Gastroesophageal sphincter (tissue), 4 donors: ENCODE measurements at regions not wholly inside any gene's neighbourhood (a gene's known extent, or its start where the extent isn't known, plus 50 kb on each side); places are given as distances from the start of the nearest gene placed in this dataset.

Experiments
- ATAC-seq: fragments of 150-250 bp; one replicate; pipeline ENCODE4 v1.9.1; 2016; ENCODE audit warnings: mild to moderate bottlenecking, moderate library complexity
- H3K27ac ChIP-seq, 4 donors: fragments of 200-600 bp; sonication (generic) in 3 of 4; 1 replicate in 3 of 4; 2 replicates in 1 of 4; pipeline ENCODE4 v1.5.1; 2016 to 2019
- H3K27me3 ChIP-seq: fragments of 200-600 bp; sonication (generic); one replicate; pipeline ENCODE4 v1.5.1; 2019
- H3K36me3 ChIP-seq, 2 donors: fragments of 200-600 bp; sonication (generic); one replicate each; pipeline ENCODE4 v1.5.1; 2019; ENCODE audit warnings: control low read depth in 1 of 2
- H3K4me1 ChIP-seq, 3 donors: fragments of 200-600 bp; sonication (generic); 1 replicate in 2 of 3; 2 replicates in 1 of 3; pipeline ENCODE4 v1.5.1; 2016 to 2019; ENCODE audit warnings: control low read depth in 2 of 3
- H3K4me3 ChIP-seq, 2 donors: fragments of 200-600 bp; sonication (generic); one replicate each; pipeline ENCODE4 v1.5.1; 2019; ENCODE audit warnings: mild to moderate bottlenecking in 1 of 2, moderate library complexity in 1 of 2
- H3K9me3 ChIP-seq, 3 donors: fragments of 200-600 bp; sonication (generic); one replicate each; pipeline ENCODE4 v1.5.1; 2017 to 2019; ENCODE audit warnings: control low read depth in 2 of 3
- CTCF ChIP-seq, 4 experiments: fragments of 200-600 bp in 2 of 4; fragments of 450-650 bp in 2 of 4; sonication (generic) in 1 of 4; IDR thresholded peaks; one replicate each; pipeline ENCODE4 v1.5.1; 2017 to 2019; ENCODE audit warnings: antibody characterized with exemption in 4 of 4, mild to moderate bottlenecking in 2 of 4, moderate library complexity in 2 of 4
- EP300 ChIP-seq: sonication (generic); formaldehyde crosslinking; IDR thresholded peaks from one replicate; pipeline ENCODE4 v1.6.1; 2017; ENCODE audit warnings: antibody characterized with exemption, mild to moderate bottlenecking
- POLR2A ChIP-seq, 2 donors: fragments of 450-650 bp; IDR thresholded peaks; one replicate each; pipeline ENCODE4 v1.6.1; 2017; ENCODE audit warnings: antibody characterized with exemption in 2 of 2, mild to moderate bottlenecking in 2 of 2, moderate library complexity in 1 of 2
- POLR2AphosphoS5 ChIP-seq: sonication (generic); formaldehyde crosslinking; IDR thresholded peaks from one replicate; pipeline ENCODE4 v1.6.1; 2017; ENCODE audit warnings: antibody characterized with exemption
- WGBS, 2 donors: methylation state at CpG; one replicate each; pipeline ENCODE4 v1.1.5; 2018; ENCODE audit warnings: low coverage in 1 of 2; 5-methylcytosine and 5-hydroxymethylcytosine counted together

- Histone ChIP-seq H3K9me3 (peaks cover 0 to 45% (median 0%) of the 10 kb centered on the region in 3 donors), H3K27me3 (no peaks in the 10 kb centered on the region), H3K27ac (no peak overlapping the region), H3K36me3 (no peaks in the 10 kb centered on the region), H3K4me3 (no peak overlapping the region), H3K4me1 (no peaks in the 10 kb centered on the region)
- TF ChIP-seq CTCF (IDR thresholded peaks at IDR 0.05) (no peak), EP300 (no peak), POLR2AphosphoS5 (no peak)
- no peak for ATAC-seq
- WGBS, 2 donors, result 40 to 63% methylated on average over 1 to 2 of the region's 4 CpGs
These were observed 134.2 kb downstream of the DMRTA1 start for GRCh38 chr9:22580788-22581187.

GRCh38 chr9:22582221-22582620 lies 135.6 kb downstream of the DMRTA1 start:
- ATAC-seq, result no peak
- peaks cover 0 to 31% (median 0%) of the 10 kb centered on the region in 3 donors for H3K9me3 ChIP-seq
- H3K36me3 ChIP-seq, result no peaks in the 10 kb centered on the region
- no peak overlapping the region for H3K4me3 ChIP-seq
- TF ChIP-seq EP300, result no peak
- TF ChIP-seq POLR2AphosphoS5, result no peak
- no peak for TF ChIP-seq CTCF (IDR thresholded peaks at IDR 0.05)
- TF ChIP-seq POLR2A (IDR thresholded peaks at IDR 0.05), result no peak
- no peaks in the 10 kb centered on the region for H3K4me1 ChIP-seq
- H3K27ac ChIP-seq, result no peak overlapping the region
- H3K27me3 ChIP-seq, result no peaks in the 10 kb centered on the region

- H3K27ac ChIP-seq, result no peak overlapping the region
- no peak overlapping the region for H3K4me3 ChIP-seq
- H3K4me1 ChIP-seq, result no peaks in the 10 kb centered on the region
- no peak for ATAC-seq
- H3K9me3 ChIP-seq, result no peaks in the 10 kb centered on the region
- H3K36me3 ChIP-seq, result no peaks in the 10 kb centered on the region
- TF ChIP-seq CTCF (IDR thresholded peaks at IDR 0.05) (no peak), POLR2AphosphoS5 (no peak), EP300 (no peak), POLR2A (IDR thresholded peaks at IDR 0.05) (no peak)
- 85 to 100% methylated on average over 1 to 5 of the region's 5 CpGs for WGBS, 2 donors
- no peaks in the 10 kb centered on the region for H3K27me3 ChIP-seq
These were observed 142.3 kb downstream of the DMRTA1 start for GRCh38 chr9:22588918-22589317.

- H3K4me1 ChIP-seq, result no peaks in the 10 kb centered on the region
- 86 to 94% methylated on average over 1 of the region's 1 CpG for WGBS, 2 donors
- H3K36me3 ChIP-seq, result no peaks in the 10 kb centered on the region
- no peak overlapping the region for H3K4me3 ChIP-seq
- TF ChIP-seq EP300, result no peak
- no peak for TF ChIP-seq POLR2A (IDR thresholded peaks at IDR 0.05)
- no peak for TF ChIP-seq POLR2AphosphoS5
- no peak for TF ChIP-seq CTCF (IDR thresholded peaks at IDR 0.05)
- no peak for ATAC-seq
- H3K27me3 ChIP-seq, result no peaks in the 10 kb centered on the region
- H3K9me3 ChIP-seq, result no peaks in the 10 kb centered on the region
- H3K27ac ChIP-seq, result no peak overlapping the region
These were observed 143.9 kb downstream of the DMRTA1 start for GRCh38 chr9:22590336-22591033.

GRCh38 chr9:22595805-22596204 lies 149.2 kb downstream of the DMRTA1 start:
- H3K4me1 ChIP-seq, result no peaks in the 10 kb centered on the region
- no peak overlapping the region for H3K27ac ChIP-seq
- H3K9me3 ChIP-seq, result no peaks in the 10 kb centered on the region
- ATAC-seq, result no peak
- H3K36me3 ChIP-seq, result no peaks in the 10 kb centered on the region
- H3K4me3 ChIP-seq, result no peak overlapping the region
- no peaks in the 10 kb centered on the region for H3K27me3 ChIP-seq
- 60 to 67% methylated on average over 1 to 2 of the region's 3 CpGs for WGBS, 2 donors
- TF ChIP-seq POLR2AphosphoS5 (no peak), POLR2A (IDR thresholded peaks at IDR 0.05) (no peak)
